ENCODE measurements at regions not wholly inside any gene's neighbourhood (a gene's known extent, or its start where the extent isn't known, plus 50 kb on each side); places are given as distances from the start of the nearest gene placed in this dataset.

DNA sequence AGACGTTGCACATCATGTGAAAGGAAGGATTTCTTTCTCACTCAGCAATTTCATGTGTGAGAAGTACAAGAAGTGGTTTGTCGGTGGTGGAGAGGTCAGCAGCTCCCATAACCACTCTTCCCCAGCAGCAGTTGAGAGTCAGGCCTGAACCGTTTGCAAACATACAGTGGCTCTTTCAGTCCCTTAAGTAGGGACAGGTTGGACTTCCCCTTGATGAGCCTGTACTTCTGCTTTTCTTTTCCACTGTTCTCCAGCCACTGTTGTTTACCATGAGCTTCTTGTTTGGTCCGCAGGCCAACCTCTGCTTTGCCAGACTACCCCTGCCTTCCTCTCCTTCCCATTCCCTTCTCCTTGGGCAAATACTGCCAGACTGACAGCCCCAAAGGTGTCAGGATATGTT is 391.3 kb upstream of the CELF4 start:
- WGBS, 2 donors: 47 to 50% methylated on average over 4 of the region's 4 CpGs
- no peak for TF ChIP-seq POLR2A (IDR thresholded peaks at IDR 0.05)
- no peak for TF ChIP-seq POLR2AphosphoS5 (IDR thresholded peaks at IDR 0.05)
- TF ChIP-seq EP300 (IDR thresholded peaks at IDR 0.05): no peak
- TF ChIP-seq, protein P1, sequence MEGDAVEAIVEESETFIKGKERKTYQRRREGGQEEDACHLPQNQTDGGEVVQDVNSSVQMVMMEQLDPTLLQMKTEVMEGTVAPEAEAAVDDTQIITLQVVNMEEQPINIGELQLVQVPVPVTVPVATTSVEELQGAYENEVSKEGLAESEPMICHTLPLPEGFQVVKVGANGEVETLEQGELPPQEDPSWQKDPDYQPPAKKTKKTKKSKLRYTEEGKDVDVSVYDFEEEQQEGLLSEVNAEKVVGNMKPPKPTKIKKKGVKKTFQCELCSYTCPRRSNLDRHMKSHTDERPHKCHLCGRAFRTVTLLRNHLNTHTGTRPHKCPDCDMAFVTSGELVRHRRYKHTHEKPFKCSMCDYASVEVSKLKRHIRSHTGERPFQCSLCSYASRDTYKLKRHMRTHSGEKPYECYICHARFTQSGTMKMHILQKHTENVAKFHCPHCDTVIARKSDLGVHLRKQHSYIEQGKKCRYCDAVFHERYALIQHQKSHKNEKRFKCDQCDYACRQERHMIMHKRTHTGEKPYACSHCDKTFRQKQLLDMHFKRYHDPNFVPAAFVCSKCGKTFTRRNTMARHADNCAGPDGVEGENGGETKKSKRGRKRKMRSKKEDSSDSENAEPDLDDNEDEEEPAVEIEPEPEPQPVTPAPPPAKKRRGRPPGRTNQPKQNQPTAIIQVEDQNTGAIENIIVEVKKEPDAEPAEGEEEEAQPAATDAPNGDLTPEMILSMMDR (IDR thresholded peaks at IDR 0.05): no peak
- Histone ChIP-seq H3K36me3 (no peaks in the 10 kb centered on the region), H3K4me3 (no peak overlapping the region), H3K4me1 (no peaks in the 10 kb centered on the region), H3K9me3 (no peaks in the 10 kb centered on the region), H3K27me3 (no peaks in the 10 kb centered on the region), H3K27ac (no peak overlapping the region)
- DNase-seq (no peak), ATAC-seq (ENCODE audit: low FRiP score in 2 of 2) (no peak)

DNA sequence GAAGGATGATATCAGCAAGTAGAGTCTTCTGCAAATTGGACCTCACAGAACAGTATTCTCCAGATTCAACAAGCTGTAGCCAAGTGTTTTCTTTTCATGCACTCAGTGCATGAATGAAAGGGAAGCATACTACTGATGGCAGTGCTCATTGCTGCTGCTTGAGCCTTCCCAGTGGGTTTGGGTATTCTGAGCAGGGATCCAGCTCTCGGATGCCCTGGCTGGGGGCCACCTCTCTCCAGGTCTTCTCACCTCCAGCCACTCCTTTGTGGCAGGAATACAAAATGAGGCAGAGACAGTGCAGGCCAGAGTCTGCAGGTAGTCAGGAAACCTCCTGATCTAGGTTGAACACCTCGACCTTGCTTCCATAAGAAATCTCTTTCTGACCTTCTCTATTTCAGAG is 390.4 kb upstream of the CELF4 start:
- ATAC-seq (ENCODE audit: low FRiP score in 2 of 2): no peak
- TF ChIP-seq POLR2A (IDR thresholded peaks at IDR 0.05): no peak
- Histone ChIP-seq H3K36me3 (no peaks in the 10 kb centered on the region), H3K27ac (no peak overlapping the region), H3K4me3 (no peak overlapping the region), H3K27me3 (no peaks in the 10 kb centered on the region), H3K4me1 (no peaks in the 10 kb centered on the region), H3K9me3 (no peaks in the 10 kb centered on the region)
- 62 to 74% methylated on average over 2 of the region's 2 CpGs for WGBS, 2 donors
- no peak for DNase-seq

DNA sequence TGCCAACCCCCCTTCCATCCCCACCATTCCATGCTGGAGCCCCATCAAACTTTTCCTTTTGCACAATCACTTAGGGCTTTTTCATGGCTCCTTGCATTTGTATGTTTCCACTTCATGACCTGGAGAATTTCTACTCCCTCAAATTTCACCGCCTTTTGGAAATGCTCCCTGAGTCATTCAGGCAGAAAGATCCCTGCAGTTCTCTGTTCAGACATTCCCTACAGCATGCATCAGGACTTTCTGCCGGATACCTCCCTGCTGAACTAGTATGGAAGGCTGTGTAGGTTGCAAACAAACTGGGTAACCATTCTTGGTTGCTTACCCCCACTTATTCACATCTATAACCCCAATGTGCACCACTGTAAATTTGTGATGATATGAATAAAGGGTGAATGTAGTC is 389.6 kb upstream of the CELF4 start:
- Histone ChIP-seq H3K4me1 (no peaks in the 10 kb centered on the region), H3K27me3 (no peaks in the 10 kb centered on the region), H3K36me3 (no peaks in the 10 kb centered on the region), H3K27ac (no peak overlapping the region), H3K4me3 (no peak overlapping the region), H3K9me3 (no peaks in the 10 kb centered on the region)
- no peak for TF ChIP-seq POLR2A (IDR thresholded peaks at IDR 0.05)
- TF ChIP-seq EP300 (IDR thresholded peaks at IDR 0.05): no peak
- TF ChIP-seq, protein P1 (IDR thresholded peaks at IDR 0.05): no peak
- no peak for TF ChIP-seq POLR2AphosphoS5 (IDR thresholded peaks at IDR 0.05)
- no peak for DNase-seq
- WGBS, 2 donors: 96 to 100% methylated on average over 2 of the region's 2 CpGs
- ATAC-seq (ENCODE audit: low FRiP score in 2 of 2): no peak

DNA sequence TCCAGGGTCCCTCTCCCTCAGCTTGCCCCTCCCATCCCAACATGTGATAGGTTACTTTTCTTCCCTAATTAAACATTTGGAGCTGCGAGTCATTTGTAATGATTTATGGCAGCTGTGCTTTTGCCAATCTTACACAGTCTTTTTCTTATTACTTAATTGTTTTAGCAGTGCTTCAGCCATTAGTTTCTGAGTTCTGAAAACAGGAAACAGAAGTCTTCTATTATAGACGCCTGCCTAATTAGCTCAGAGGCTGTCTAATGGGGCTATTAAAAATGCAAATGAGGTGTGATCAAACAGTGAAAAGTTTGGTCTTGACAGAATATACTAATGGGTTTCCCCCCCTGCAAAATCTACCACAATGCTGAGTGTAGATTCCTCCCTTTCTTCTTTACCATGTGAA is 388.3 kb upstream of the CELF4 start:
- Histone ChIP-seq H3K4me1 (no peaks in the 10 kb centered on the region), H3K27ac (no peak overlapping the region), H3K27me3 (no peaks in the 10 kb centered on the region), H3K36me3 (no peaks in the 10 kb centered on the region), H3K9me3 (no peaks in the 10 kb centered on the region), H3K4me3 (no peak overlapping the region)
- TF ChIP-seq POLR2A (IDR thresholded peaks at IDR 0.05) (no peak), EP300 (IDR thresholded peaks at IDR 0.05) (no peak), POLR2AphosphoS5 (IDR thresholded peaks at IDR 0.05) (no peak)
- TF ChIP-seq, protein P1 (IDR thresholded peaks at IDR 0.05): no peak
- ATAC-seq (ENCODE audit: low FRiP score in 2 of 2): no peak
- DNase-seq: no peak
- 35 to 39% methylated on average over 2 of the region's 2 CpGs for WGBS, 2 donors

DNA sequence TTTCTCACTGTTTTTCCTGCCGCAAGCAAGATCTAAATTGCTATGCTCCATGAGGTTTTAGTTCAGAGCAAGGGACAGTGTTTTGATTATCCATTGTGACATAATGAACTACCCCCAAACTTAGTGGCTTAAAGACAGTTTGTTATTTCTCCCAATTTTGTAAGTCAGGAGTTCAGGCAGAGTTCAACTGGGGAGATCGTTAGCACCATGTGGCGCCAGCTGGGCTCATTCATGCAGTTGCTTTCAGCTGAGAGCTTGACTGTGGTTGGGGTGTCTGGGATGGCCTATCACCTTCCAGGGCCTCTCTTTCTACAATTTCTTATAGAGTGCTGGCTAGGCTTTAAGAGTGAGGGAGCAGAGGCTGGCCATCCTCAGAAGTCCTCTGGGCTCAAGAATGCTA is 382.9 kb upstream of the CELF4 start:
- no peaks in the 10 kb centered on the region for H3K9me3 ChIP-seq
- no peaks in the 10 kb centered on the region for H3K36me3 ChIP-seq
- no peak for TF ChIP-seq EP300 (IDR thresholded peaks at IDR 0.05)
- TF ChIP-seq, protein P1 (IDR thresholded peaks at IDR 0.05): no peak
- no peak for TF ChIP-seq POLR2A (IDR thresholded peaks at IDR 0.05)
- TF ChIP-seq POLR2AphosphoS5 (IDR thresholded peaks at IDR 0.05): no peak
- 77 to 82% methylated on average over 1 to 3 of the region's 3 CpGs for WGBS, 2 donors
- ATAC-seq (ENCODE audit: low FRiP score in 2 of 2) (no peak), DNase-seq (no peak)
- H3K4me1 ChIP-seq: no peaks in the 10 kb centered on the region
- no peak overlapping the region for H3K27ac ChIP-seq
- no peak overlapping the region for H3K4me3 ChIP-seq
- H3K27me3 ChIP-seq: no peaks in the 10 kb centered on the region
